Cardiac muscle cell (in vitro differentiated cells and primary cell): ENCODE measurements at regions not wholly inside any gene's neighbourhood (a gene's known extent, or its start where the extent isn't known, plus 50 kb on each side); places are given as distances from the start of the nearest gene placed in this dataset.

Experiments
- DNase-seq, 2 donors: peaks; one replicate each; pipeline versions ENCODE4 v3.0.0 to v3.0.0-alpha.2; 2010 to 2017; ENCODE audit warnings: low read depth in 1 of 2, low spot score in 1 of 2
- H3K27ac ChIP-seq: fragments of 200-600 bp; sonication (generic); 2 replicates; pipeline ENCODE4 v1.5.1; 2016
- H3K27me3 ChIP-seq: fragments of 200-600 bp; sonication (generic); 2 replicates; pipeline ENCODE4 v1.6.0; 2016; ENCODE audit warnings: control low read depth
- H3K36me3 ChIP-seq: fragments of 200-600 bp; sonication (generic); 2 replicates; pipeline ENCODE4 v1.5.1; 2016; ENCODE audit warnings: control low read depth
- H3K4me1 ChIP-seq: fragments of 200-600 bp; sonication (generic); 2 replicates; pipeline ENCODE4 v1.8.1; 2017; ENCODE audit warnings: low read depth, mild to moderate bottlenecking, mixed run types
- H3K4me3 ChIP-seq: fragments of 200-600 bp; sonication (generic); 2 replicates; pipeline ENCODE4 v1.5.1; 2016; ENCODE audit warnings: mild to moderate bottlenecking
- H3K9me3 ChIP-seq: fragments of 200-600 bp; sonication (generic); 2 replicates; pipeline ENCODE4 v1.5.1; 2017; ENCODE audit warnings: low read depth, mild to moderate bottlenecking, control low read depth
- TF ChIP-seq, protein P1 (sequence below): IDR thresholded peaks from 2 replicates; pipeline ENCODE4 v1.5.1; 2012; ENCODE audit warnings: low read depth, mild to moderate bottlenecking, low read length

DNA sequence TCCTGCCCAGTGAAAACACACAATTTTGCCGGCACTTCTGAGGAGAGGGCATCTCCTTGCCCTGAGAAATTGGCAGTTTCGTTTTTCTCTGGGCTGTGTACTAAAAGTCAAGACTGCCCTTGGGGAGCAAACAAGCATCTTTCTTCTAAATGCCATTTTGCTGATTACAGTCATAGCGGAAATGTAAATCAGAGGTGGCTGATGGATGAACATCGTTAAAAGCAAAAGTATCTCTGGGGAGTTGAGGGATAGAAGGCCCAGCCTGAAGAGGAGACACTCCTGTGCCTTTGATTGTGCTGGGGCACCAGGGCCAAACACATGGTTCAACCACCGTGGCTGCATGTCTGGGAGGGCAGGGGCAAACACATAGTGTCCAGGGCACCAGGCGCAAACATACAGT lies 49.8 kb downstream of the ABCC12 start:
- Histone ChIP-seq H3K9me3 (no peaks in the 10 kb centered on the region), H3K4me1 (no peaks in the 10 kb centered on the region), H3K27me3 (no peaks in the 10 kb centered on the region), H3K4me3 (no peak overlapping the region), H3K27ac (no peak overlapping the region), H3K36me3 (no peaks in the 10 kb centered on the region)
- TF ChIP-seq, protein P1, sequence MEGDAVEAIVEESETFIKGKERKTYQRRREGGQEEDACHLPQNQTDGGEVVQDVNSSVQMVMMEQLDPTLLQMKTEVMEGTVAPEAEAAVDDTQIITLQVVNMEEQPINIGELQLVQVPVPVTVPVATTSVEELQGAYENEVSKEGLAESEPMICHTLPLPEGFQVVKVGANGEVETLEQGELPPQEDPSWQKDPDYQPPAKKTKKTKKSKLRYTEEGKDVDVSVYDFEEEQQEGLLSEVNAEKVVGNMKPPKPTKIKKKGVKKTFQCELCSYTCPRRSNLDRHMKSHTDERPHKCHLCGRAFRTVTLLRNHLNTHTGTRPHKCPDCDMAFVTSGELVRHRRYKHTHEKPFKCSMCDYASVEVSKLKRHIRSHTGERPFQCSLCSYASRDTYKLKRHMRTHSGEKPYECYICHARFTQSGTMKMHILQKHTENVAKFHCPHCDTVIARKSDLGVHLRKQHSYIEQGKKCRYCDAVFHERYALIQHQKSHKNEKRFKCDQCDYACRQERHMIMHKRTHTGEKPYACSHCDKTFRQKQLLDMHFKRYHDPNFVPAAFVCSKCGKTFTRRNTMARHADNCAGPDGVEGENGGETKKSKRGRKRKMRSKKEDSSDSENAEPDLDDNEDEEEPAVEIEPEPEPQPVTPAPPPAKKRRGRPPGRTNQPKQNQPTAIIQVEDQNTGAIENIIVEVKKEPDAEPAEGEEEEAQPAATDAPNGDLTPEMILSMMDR: no peak
- no peak for DNase-seq

DNA sequence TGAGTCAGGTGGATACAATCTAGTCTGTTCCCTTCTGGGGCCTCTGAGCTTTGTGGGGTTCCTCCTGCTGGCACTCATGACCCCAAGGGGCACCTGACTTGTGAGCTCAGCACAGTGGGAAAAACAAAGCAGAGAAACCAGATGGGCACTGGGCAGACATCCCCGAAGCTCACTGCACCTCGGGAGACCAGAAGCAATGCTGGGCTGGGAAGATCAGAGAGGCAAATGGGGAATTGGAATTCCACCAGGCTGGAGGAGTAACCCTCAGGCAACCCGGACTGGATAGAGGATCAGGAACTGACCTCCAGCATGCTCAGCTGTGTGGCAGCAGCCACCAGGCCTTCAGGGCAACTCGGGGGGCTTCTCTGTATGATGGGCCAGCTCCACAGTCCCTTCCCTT lies 50.3 kb downstream of the ABCC12 start:
- no peak overlapping the region for H3K4me3 ChIP-seq
- H3K27ac ChIP-seq: no peak overlapping the region
- H3K4me1 ChIP-seq: no peaks in the 10 kb centered on the region
- no peaks in the 10 kb centered on the region for H3K36me3 ChIP-seq
- TF ChIP-seq, protein P1: no peak
- no peaks in the 10 kb centered on the region for H3K27me3 ChIP-seq
- DNase-seq: no peak
- H3K9me3 ChIP-seq: no peaks in the 10 kb centered on the region

DNA sequence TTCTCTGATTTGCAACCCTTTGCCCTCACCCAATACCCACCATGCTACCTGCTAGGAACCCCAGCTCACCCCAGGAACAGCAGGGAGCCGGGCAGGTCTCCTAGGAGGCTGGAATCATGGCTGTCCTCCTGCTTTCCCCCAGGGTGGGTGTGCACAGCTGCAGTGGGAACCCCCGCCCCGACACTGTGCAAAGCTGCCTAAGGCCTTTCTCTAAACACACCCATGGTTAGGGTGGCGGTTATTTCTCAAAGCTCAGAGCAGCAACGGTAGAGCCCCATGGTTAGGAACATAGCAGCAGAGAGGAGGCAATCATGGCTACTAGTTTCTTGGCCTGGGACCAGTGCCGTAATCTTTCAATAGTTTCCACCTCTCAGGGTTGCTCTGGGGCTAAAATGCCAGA lies 52.2 kb downstream of the ABCC12 start:
- TF ChIP-seq, protein P1: no peak
- Histone ChIP-seq H3K27ac (no peak overlapping the region), H3K4me3 (no peak overlapping the region), H3K36me3 (no peaks in the 10 kb centered on the region), H3K27me3 (no peaks in the 10 kb centered on the region), H3K4me1 (no peaks in the 10 kb centered on the region), H3K9me3 (no peaks in the 10 kb centered on the region)
- no peak for DNase-seq

DNA sequence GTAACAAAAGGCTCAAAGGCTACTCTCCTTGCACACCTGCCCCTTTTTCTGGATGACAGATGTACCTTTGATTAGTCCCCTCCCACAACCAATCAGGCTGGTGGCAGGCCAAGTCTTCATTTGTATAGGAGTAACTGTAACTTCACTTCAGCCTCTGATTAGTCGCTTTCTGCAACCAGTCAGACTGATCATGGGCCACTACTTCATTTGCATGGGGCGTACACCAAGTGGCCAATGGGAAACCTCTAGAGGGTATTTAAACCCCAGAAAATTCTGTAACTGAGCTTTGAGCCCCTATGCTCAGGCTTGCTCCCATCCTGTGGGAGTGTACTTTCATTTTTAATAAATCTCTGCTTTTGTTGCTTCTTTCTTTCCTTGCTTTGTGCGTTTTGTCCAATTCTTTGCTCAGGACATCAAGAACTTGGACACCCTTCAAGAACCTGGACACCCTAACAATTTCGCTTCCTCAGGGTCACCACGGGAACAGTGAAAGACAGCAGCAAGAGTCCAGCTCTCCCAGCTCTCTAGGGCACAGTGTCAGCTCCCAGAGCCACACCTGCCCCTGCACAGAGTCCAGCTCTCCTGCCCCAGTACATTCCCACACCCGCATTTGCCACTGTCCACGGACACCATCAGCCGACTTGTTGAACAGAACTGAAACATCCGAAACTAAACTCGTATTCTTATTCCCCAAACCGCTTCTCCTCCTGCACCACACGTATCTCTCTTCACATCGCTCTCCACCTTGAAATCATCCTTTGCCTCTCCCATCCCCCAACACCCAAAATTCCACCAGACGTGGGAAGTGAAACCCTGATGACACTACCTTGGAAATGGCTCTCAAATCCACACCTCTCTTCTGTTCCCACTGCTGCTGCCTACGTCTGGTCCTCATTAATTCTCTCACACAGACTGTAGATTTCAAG lies 53.4 kb downstream of the ABCC12 start:
- Histone ChIP-seq H3K27ac (no peak overlapping the region), H3K4me3 (no peak overlapping the region), H3K27me3 (no peaks in the 10 kb centered on the region), H3K36me3 (no peaks in the 10 kb centered on the region), H3K4me1 (no peaks in the 10 kb centered on the region), H3K9me3 (no peaks in the 10 kb centered on the region)
- DNase-seq: no peak
- TF ChIP-seq, protein P1: no peak

DNA sequence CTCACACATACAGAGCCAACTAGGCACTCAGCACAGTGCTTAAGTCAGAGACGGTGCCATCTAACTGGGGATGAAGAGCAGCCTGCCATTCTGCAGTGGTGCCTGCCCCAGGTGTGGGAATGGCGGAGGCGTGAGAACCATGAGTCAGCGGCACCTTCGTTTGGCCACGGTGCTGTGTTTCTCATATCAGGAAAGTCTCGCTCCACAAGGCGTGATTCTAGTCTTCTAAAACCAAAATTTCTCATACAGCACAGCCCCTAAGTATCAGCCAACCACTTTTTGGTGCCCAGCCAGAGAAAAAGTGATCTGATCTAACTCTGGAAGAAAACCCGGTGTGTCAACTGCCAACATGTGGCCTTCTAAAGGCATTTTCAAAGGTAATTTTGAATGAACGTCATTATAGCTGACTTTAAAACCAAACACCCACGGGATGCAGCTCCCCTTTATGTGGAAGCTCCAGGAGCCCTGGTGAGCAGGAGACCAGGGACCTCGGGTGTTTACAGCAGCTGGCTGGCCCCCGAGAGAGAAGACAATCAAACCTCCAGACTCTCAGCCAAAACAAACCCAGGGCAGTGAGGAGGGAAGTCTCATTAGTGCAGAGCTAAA lies 54.6 kb downstream of the ABCC12 start:
- H3K9me3 ChIP-seq: no peaks in the 10 kb centered on the region
- no peaks in the 10 kb centered on the region for H3K4me1 ChIP-seq
- H3K27ac ChIP-seq: no peak overlapping the region
- H3K4me3 ChIP-seq: no peak overlapping the region
- TF ChIP-seq, protein P1: no peak
- no peak for DNase-seq
- H3K27me3 ChIP-seq: no peaks in the 10 kb centered on the region
- H3K36me3 ChIP-seq: no peaks in the 10 kb centered on the region
